ENCODE measurements at regions not wholly inside any gene's neighbourhood (a gene's known extent, or its start where the extent isn't known, plus 50 kb on each side); places are given as distances from the start of the nearest gene placed in this dataset.
"Not testable (repeated sequence)": the region's sequence is repeated elsewhere in the genome, so short reads cannot be mapped to it uniquely, and the experiment has no call there.

GRCh38 chrX:33908074-33908473, 224.0 kb downstream of the FAM47A start:
- H3K27ac ChIP-seq (ENCODE audit: low read depth, low read length, severe bottlenecking) = no peak overlapping the region
- no peaks in the 10 kb centered on the region for H3K9me3 ChIP-seq (ENCODE audit: control insufficient read depth, low read length)
- H3K4me3 ChIP-seq (ENCODE audit: extremely low read depth, insufficient read depth, low read length, poor library complexity, severe bottlenecking) = no peak overlapping the region
- no peaks in the 10 kb centered on the region for H3K4me1 ChIP-seq (ENCODE audit: control insufficient read depth, insufficient read depth, low read length, poor library complexity, severe bottlenecking)
- H3K36me3 ChIP-seq (ENCODE audit: control insufficient read depth, insufficient read depth, low read length) = no peaks in the 10 kb centered on the region

- 50% methylated on average over 1 of the region's 2 CpGs; no CpG with 5 or more reads in 1 of the 2 experiments for WGBS, 2 experiments (ENCODE audit: insufficient coverage in 2 of 2)
- H3K36me3 ChIP-seq (ENCODE audit: control insufficient read depth, insufficient read depth, low read length) = no peaks in the 10 kb centered on the region
- H3K9me3 ChIP-seq (ENCODE audit: control insufficient read depth, low read length) = no peaks in the 10 kb centered on the region
- H3K4me3 ChIP-seq (ENCODE audit: extremely low read depth, insufficient read depth, low read length, poor library complexity, severe bottlenecking) = no peak overlapping the region
- no peak overlapping the region for H3K27ac ChIP-seq (ENCODE audit: low read depth, low read length, severe bottlenecking)
- H3K4me1 ChIP-seq (ENCODE audit: control insufficient read depth, insufficient read depth, low read length, poor library complexity, severe bottlenecking) = no peaks in the 10 kb centered on the region
Observed at GRCh38 chrX:33906971-33907370, 225.1 kb downstream of the FAM47A start.

GRCh38 chrX:33892670-33893069, 239.4 kb downstream of the FAM47A start:
- Histone ChIP-seq H3K4me3 (ENCODE audit: extremely low read depth, insufficient read depth, low read length, poor library complexity, severe bottlenecking) (no peak overlapping the region), H3K4me1 (ENCODE audit: control insufficient read depth, insufficient read depth, low read length, poor library complexity, severe bottlenecking) (no peaks in the 10 kb centered on the region), H3K9me3 (ENCODE audit: control insufficient read depth, low read length) (no peaks in the 10 kb centered on the region), H3K36me3 (ENCODE audit: control insufficient read depth, insufficient read depth, low read length) (no peaks in the 10 kb centered on the region), H3K27ac (ENCODE audit: low read depth, low read length, severe bottlenecking) (no peak overlapping the region)
- 80% methylated on average over 1 of the region's 2 CpGs; no CpG with 5 or more reads in 1 of the 2 experiments for WGBS, 2 experiments (ENCODE audit: insufficient coverage in 2 of 2)

GRCh38 chrX:33855251-33855650, 276.9 kb downstream of the FAM47A start:
- Histone ChIP-seq H3K27ac (ENCODE audit: low read depth, low read length, severe bottlenecking) (no peak overlapping the region), H3K4me1 (ENCODE audit: control insufficient read depth, insufficient read depth, low read length, poor library complexity, severe bottlenecking) (no peaks in the 10 kb centered on the region), H3K4me3 (ENCODE audit: extremely low read depth, insufficient read depth, low read length, poor library complexity, severe bottlenecking) (no peak overlapping the region), H3K36me3 (ENCODE audit: control insufficient read depth, insufficient read depth, low read length) (no peaks in the 10 kb centered on the region), H3K9me3 (ENCODE audit: control insufficient read depth, low read length) (no peaks in the 10 kb centered on the region)

GRCh38 chrX:33852146-33852545, 280.0 kb downstream of the FAM47A start:
- not testable (repeated sequence) for H3K27ac ChIP-seq (ENCODE audit: low read depth, low read length, severe bottlenecking); H3K4me1 ChIP-seq (ENCODE audit: control insufficient read depth, insufficient read depth, low read length, poor library complexity, severe bottlenecking); H3K36me3 ChIP-seq (ENCODE audit: control insufficient read depth, insufficient read depth, low read length); H3K4me3 ChIP-seq (ENCODE audit: extremely low read depth, insufficient read depth, low read length, poor library complexity, severe bottlenecking); H3K9me3 ChIP-seq (ENCODE audit: control insufficient read depth, low read length)
- 67% methylated on average over 1 of the region's 4 CpGs; no CpG with 5 or more reads in 1 of the 2 experiments for WGBS, 2 experiments (ENCODE audit: insufficient coverage in 2 of 2)

- H3K9me3 ChIP-seq (ENCODE audit: control insufficient read depth, low read length) = no peaks in the 10 kb centered on the region
- no peaks in the 10 kb centered on the region for H3K4me1 ChIP-seq (ENCODE audit: control insufficient read depth, insufficient read depth, low read length, poor library complexity, severe bottlenecking)
- no peak overlapping the region for H3K27ac ChIP-seq (ENCODE audit: low read depth, low read length, severe bottlenecking)
- no peak overlapping the region for H3K4me3 ChIP-seq (ENCODE audit: extremely low read depth, insufficient read depth, low read length, poor library complexity, severe bottlenecking)
- H3K36me3 ChIP-seq (ENCODE audit: control insufficient read depth, insufficient read depth, low read length) = no peaks in the 10 kb centered on the region
- no CpG with 5 or more reads among the region's 1 CpG for whole genome bisulfite sequencing, 2 experiments (ENCODE audit: insufficient coverage in 2 of 2)
Observed at GRCh38 chrX:33840176-33840575, 291.9 kb downstream of the FAM47A start.

- no CpG with 5 or more reads among the region's 2 CpGs for WGBS, 2 experiments (ENCODE audit: insufficient coverage in 2 of 2)
- H3K4me3 ChIP-seq (ENCODE audit: extremely low read depth, insufficient read depth, low read length, poor library complexity, severe bottlenecking) = no peak overlapping the region
- no peaks in the 10 kb centered on the region for H3K4me1 ChIP-seq (ENCODE audit: control insufficient read depth, insufficient read depth, low read length, poor library complexity, severe bottlenecking)
- H3K27ac ChIP-seq (ENCODE audit: low read depth, low read length, severe bottlenecking) = no peak overlapping the region
- H3K9me3 ChIP-seq (ENCODE audit: control insufficient read depth, low read length) = no peaks in the 10 kb centered on the region
- H3K36me3 ChIP-seq (ENCODE audit: control insufficient read depth, insufficient read depth, low read length) = no peaks in the 10 kb centered on the region
Observed at GRCh38 chrX:33831211-33831610, 300.9 kb downstream of the FAM47A start.

GRCh38 chrX:33817266-33817665, 314.8 kb downstream of the FAM47A start:
- H3K36me3 ChIP-seq (ENCODE audit: control insufficient read depth, insufficient read depth, low read length) = no peaks in the 10 kb centered on the region
- 92 to 94% methylated on average over 3 of the region's 7 CpGs for WGBS, 2 experiments (ENCODE audit: insufficient coverage in 2 of 2)

GRCh38 chrX:33808636-33809035, 323.5 kb downstream of the FAM47A start:
- no peaks in the 10 kb centered on the region for H3K36me3 ChIP-seq (ENCODE audit: control insufficient read depth, insufficient read depth, low read length)

More at GRCh38 chrX:33817266-33817665, 314.8 kb downstream of the FAM47A start:
- H3K9me3 ChIP-seq (ENCODE audit: control insufficient read depth, low read length) = no peaks in the 10 kb centered on the region
- H3K4me1 ChIP-seq (ENCODE audit: control insufficient read depth, insufficient read depth, low read length, poor library complexity, severe bottlenecking) = no peaks in the 10 kb centered on the region
- no peak overlapping the region for H3K4me3 ChIP-seq (ENCODE audit: extremely low read depth, insufficient read depth, low read length, poor library complexity, severe bottlenecking)
- no peak overlapping the region for H3K27ac ChIP-seq (ENCODE audit: low read depth, low read length, severe bottlenecking)

GRCh38 chrX:33784548-33784947, 347.6 kb downstream of the FAM47A start:
- Histone ChIP-seq H3K27ac (ENCODE audit: low read depth, low read length, severe bottlenecking) (no peak overlapping the region), H3K4me3 (ENCODE audit: extremely low read depth, insufficient read depth, low read length, poor library complexity, severe bottlenecking) (no peak overlapping the region), H3K36me3 (ENCODE audit: control insufficient read depth, insufficient read depth, low read length) (no peaks in the 10 kb centered on the region), H3K4me1 (ENCODE audit: control insufficient read depth, insufficient read depth, low read length, poor library complexity, severe bottlenecking) (no peaks in the 10 kb centered on the region), H3K9me3 (ENCODE audit: control insufficient read depth, low read length) (no peaks in the 10 kb centered on the region)

More at GRCh38 chrX:33808636-33809035, 323.5 kb downstream of the FAM47A start:
- no peaks in the 10 kb centered on the region for H3K9me3 ChIP-seq (ENCODE audit: control insufficient read depth, low read length)
- no peak overlapping the region for H3K27ac ChIP-seq (ENCODE audit: low read depth, low read length, severe bottlenecking)
- WGBS, 2 experiments (ENCODE audit: insufficient coverage in 2 of 2) = 67 to 100% methylated on average over 1 of the region's 5 CpGs
- no peak overlapping the region for H3K4me3 ChIP-seq (ENCODE audit: extremely low read depth, insufficient read depth, low read length, poor library complexity, severe bottlenecking)
- H3K4me1 ChIP-seq (ENCODE audit: control insufficient read depth, insufficient read depth, low read length, poor library complexity, severe bottlenecking) = no peaks in the 10 kb centered on the region

- H3K36me3 ChIP-seq (ENCODE audit: control insufficient read depth, insufficient read depth, low read length) = no peaks in the 10 kb centered on the region
- no peaks in the 10 kb centered on the region for H3K4me1 ChIP-seq (ENCODE audit: control insufficient read depth, insufficient read depth, low read length, poor library complexity, severe bottlenecking)
- H3K27ac ChIP-seq (ENCODE audit: low read depth, low read length, severe bottlenecking) = no peak overlapping the region
- WGBS, 2 experiments (ENCODE audit: insufficient coverage in 2 of 2) = no CpG with 5 or more reads among the region's 11 CpGs
- no peaks in the 10 kb centered on the region for H3K9me3 ChIP-seq (ENCODE audit: control insufficient read depth, low read length)
- no peak overlapping the region for H3K4me3 ChIP-seq (ENCODE audit: extremely low read depth, insufficient read depth, low read length, poor library complexity, severe bottlenecking)
Observed at GRCh38 chrX:33741807-33742206, 390.3 kb downstream of the FAM47A start.

GRCh38 chrX:33735182-33735581, 396.9 kb downstream of the FAM47A start:
- H3K9me3 ChIP-seq (ENCODE audit: control insufficient read depth, low read length) = no peaks in the 10 kb centered on the region
- H3K4me1 ChIP-seq (ENCODE audit: control insufficient read depth, insufficient read depth, low read length, poor library complexity, severe bottlenecking) = no peaks in the 10 kb centered on the region
- H3K36me3 ChIP-seq (ENCODE audit: control insufficient read depth, insufficient read depth, low read length) = no peaks in the 10 kb centered on the region
- H3K4me3 ChIP-seq (ENCODE audit: extremely low read depth, insufficient read depth, low read length, poor library complexity, severe bottlenecking) = no peak overlapping the region
- no CpG with 5 or more reads among the region's 1 CpG for WGBS, 2 experiments (ENCODE audit: insufficient coverage in 2 of 2)
- no peak overlapping the region for H3K27ac ChIP-seq (ENCODE audit: low read depth, low read length, severe bottlenecking)

Data from mesodermal cell (in vitro differentiated cells).